K562 (cell line): ENCODE measurements at regions not wholly inside any gene's neighbourhood (a gene's known extent, or its start where the extent isn't known, plus 50 kb on each side); places are given as distances from the start of the nearest gene placed in this dataset.

ENCODE experiments used
- CBFB ChIP-seq: sonication (generic); formaldehyde crosslinking; IDR thresholded peaks from 2 replicates; pipeline ENCODE4 v1.4.0; 2020; ENCODE audit warnings: mild to moderate bottlenecking, missing genetic modification reagents
- CBX3 ChIP-seq, 2 experiments: IDR thresholded peaks; 1 replicate in 1 of 2; 2 replicates in 1 of 2; pipeline ENCODE4 v1.6.1; 2012; ENCODE audit warnings: inconsistent platforms in 2 of 2, low read length in 2 of 2, borderline replicate concordance in 1 of 2, control low read depth in 1 of 2
- FOXK2 ChIP-seq, 2 experiments: fragments of 450-650 bp; IDR thresholded peaks in 1 of 2; conservative IDR thresholded peaks in 1 of 2; 2 replicates each; pipeline ENCODE4 v1.6.1; 2016; ENCODE audit warnings: low read depth in 2 of 2, mild to moderate bottlenecking in 1 of 2
- JUND ChIP-seq, 2 experiments: IDR thresholded peaks; 2 replicates in 1 of 2; 3 replicates in 1 of 2; pipeline ENCODE4 v1.6.1; 2011; ENCODE audit warnings: borderline replicate concordance in 2 of 2, low read depth in 2 of 2, low read length in 2 of 2, improper control_type of control experiment in 1 of 2, missing biosample characterization in 1 of 2, missing genetic modification characterization in 1 of 2, missing genetic modification reagents in 1 of 2
- POLR2H ChIP-seq: IDR thresholded peaks from 2 replicates; pipeline ENCODE4 v1.6.1; 2016; ENCODE audit warnings: missing genetic modification characterization, low read depth, mild to moderate bottlenecking, control low read depth, missing compliant biosample characterization, moderate library complexity
- RAD51 ChIP-seq: fragments of 450-650 bp; IDR thresholded peaks from 2 replicates; pipeline ENCODE4 v1.7.1; 2016; ENCODE audit warnings: low read depth, mild to moderate bottlenecking, borderline replicate concordance
- SP1 ChIP-seq: sonication (generic); formaldehyde crosslinking; IDR thresholded peaks from 2 replicates; pipeline ENCODE4 v1.8.1; 2022; ENCODE audit warnings: mild to moderate bottlenecking, missing genetic modification reagents
- TCF7L2 ChIP-seq: fragments of 150-350 bp; IDR thresholded peaks from 2 replicates; pipeline ENCODE4 v1.6.1; 2016; ENCODE audit warnings: low read depth, mild to moderate bottlenecking, low read length, moderate library complexity
- TRIM24 ChIP-seq, 2 experiments: fragments of 450-650 bp; IDR thresholded peaks; 2 replicates each; pipeline ENCODE4 v1.6.1; 2016
- TF ChIP-seq, protein P1 (sequence below): sonication (generic); formaldehyde crosslinking; IDR thresholded peaks from 2 replicates; pipeline ENCODE4 v1.8.1; 2022; ENCODE audit warnings: missing genetic modification reagents
- TF ChIP-seq, protein P2 (sequence below), 3 experiments: IDR thresholded peaks in 2 of 3; conservative IDR thresholded peaks in 1 of 3; 2 replicates each; pipeline ENCODE4 v1.5.1; 2011 to 2012; ENCODE audit warnings: low read length in 3 of 3, mild to moderate bottlenecking in 3 of 3, control low read depth in 2 of 3, improper control_type of control experiment in 1 of 3, inconsistent platforms in 1 of 3, low read depth in 1 of 3, mixed read lengths in 1 of 3, moderate library complexity in 1 of 3; ENCODE audit not compliant: insufficient read depth in 2 of 3
- TF ChIP-seq, protein P3 (sequence below): fragments of 250-450 bp; sonication (Bioruptor Pico); IDR thresholded peaks from 2 replicates; pipeline ENCODE4 v1.4.0; 2020; ENCODE audit warnings: mild to moderate bottlenecking, moderate library complexity

GRCh38 chr16:31819386-31819785 is 54.2 kb upstream of the ZNF267 start:
- no peak for TF ChIP-seq JUND (IDR thresholded peaks at IDR 0.05; ENCODE audit: borderline replicate concordance, low read depth, low read length)
- TF ChIP-seq JUND (tag; IDR thresholded peaks at IDR 0.05; ENCODE audit: borderline replicate concordance, low read depth, low read length) = no peak
- TF ChIP-seq, protein P1, sequence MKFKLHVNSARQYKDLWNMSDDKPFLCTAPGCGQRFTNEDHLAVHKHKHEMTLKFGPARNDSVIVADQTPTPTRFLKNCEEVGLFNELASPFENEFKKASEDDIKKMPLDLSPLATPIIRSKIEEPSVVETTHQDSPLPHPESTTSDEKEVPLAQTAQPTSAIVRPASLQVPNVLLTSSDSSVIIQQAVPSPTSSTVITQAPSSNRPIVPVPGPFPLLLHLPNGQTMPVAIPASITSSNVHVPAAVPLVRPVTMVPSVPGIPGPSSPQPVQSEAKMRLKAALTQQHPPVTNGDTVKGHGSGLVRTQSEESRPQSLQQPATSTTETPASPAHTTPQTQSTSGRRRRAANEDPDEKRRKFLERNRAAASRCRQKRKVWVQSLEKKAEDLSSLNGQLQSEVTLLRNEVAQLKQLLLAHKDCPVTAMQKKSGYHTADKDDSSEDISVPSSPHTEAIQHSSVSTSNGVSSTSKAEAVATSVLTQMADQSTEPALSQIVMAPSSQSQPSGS (CRISPR knock-in tag) = no peak
- no peak for TF ChIP-seq TCF7L2
- no peak for TF ChIP-seq CBX3 (IDR thresholded peaks at IDR 0.05; ENCODE audit: borderline replicate concordance in 1 of 2, low read length in 2 of 2)
- TF ChIP-seq, protein P2, sequence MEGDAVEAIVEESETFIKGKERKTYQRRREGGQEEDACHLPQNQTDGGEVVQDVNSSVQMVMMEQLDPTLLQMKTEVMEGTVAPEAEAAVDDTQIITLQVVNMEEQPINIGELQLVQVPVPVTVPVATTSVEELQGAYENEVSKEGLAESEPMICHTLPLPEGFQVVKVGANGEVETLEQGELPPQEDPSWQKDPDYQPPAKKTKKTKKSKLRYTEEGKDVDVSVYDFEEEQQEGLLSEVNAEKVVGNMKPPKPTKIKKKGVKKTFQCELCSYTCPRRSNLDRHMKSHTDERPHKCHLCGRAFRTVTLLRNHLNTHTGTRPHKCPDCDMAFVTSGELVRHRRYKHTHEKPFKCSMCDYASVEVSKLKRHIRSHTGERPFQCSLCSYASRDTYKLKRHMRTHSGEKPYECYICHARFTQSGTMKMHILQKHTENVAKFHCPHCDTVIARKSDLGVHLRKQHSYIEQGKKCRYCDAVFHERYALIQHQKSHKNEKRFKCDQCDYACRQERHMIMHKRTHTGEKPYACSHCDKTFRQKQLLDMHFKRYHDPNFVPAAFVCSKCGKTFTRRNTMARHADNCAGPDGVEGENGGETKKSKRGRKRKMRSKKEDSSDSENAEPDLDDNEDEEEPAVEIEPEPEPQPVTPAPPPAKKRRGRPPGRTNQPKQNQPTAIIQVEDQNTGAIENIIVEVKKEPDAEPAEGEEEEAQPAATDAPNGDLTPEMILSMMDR (IDR thresholded peaks at IDR 0.05 in 2 of 3, conservative IDR thresholded peaks at IDR 0.05 in 1 of 3; ENCODE audit: insufficient read depth in 2 of 3, low read depth in 1 of 3, low read length in 3 of 3) = no peak
- no peak for TF ChIP-seq FOXK2 (conservative IDR thresholded peaks at IDR 0.05 in 1 of 2, IDR thresholded peaks at IDR 0.05 in 1 of 2; ENCODE audit: low read depth in 2 of 2)
- no peak for TF ChIP-seq CBFB (CRISPR knock-in tag)
- TF ChIP-seq POLR2H (tag) = no peak
- TF ChIP-seq SP1 (CRISPR knock-in tag) = no peak
- no peak for TF ChIP-seq TRIM24 (IDR thresholded peaks at IDR 0.05)
- TF ChIP-seq, protein P3, sequence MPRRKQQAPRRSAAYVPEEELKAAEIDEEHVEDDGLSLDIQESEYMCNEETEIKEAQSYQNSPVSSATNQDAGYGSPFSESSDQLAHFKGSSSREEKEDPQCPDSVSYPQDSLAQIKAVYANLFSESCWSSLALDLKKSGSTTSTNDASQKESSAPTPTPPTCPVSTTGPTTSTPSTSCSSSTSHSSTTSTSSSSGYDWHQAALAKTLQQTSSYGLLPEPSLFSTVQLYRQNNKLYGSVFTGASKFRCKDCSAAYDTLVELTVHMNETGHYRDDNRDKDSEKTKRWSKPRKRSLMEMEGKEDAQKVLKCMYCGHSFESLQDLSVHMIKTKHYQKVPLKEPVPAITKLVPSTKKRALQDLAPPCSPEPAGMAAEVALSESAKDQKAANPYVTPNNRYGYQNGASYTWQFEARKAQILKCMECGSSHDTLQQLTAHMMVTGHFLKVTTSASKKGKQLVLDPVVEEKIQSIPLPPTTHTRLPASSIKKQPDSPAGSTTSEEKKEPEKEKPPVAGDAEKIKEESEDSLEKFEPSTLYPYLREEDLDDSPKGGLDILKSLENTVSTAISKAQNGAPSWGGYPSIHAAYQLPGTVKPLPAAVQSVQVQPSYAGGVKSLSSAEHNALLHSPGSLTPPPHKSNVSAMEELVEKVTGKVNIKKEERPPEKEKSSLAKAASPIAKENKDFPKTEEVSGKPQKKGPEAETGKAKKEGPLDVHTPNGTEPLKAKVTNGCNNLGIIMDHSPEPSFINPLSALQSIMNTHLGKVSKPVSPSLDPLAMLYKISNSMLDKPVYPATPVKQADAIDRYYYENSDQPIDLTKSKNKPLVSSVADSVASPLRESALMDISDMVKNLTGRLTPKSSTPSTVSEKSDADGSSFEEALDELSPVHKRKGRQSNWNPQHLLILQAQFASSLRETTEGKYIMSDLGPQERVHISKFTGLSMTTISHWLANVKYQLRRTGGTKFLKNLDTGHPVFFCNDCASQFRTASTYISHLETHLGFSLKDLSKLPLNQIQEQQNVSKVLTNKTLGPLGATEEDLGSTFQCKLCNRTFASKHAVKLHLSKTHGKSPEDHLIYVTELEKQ (CRISPR knock-in tag) = no peak
- no peak for TF ChIP-seq RAD51
